HEK293 (cell line): ENCODE measurements at regions not wholly inside any gene's neighbourhood (a gene's known extent, or its start where the extent isn't known, plus 50 kb on each side); places are given as distances from the start of the nearest gene placed in this dataset.

ENCODE experiments used
- CTCF ChIA-PET: fragments of 350-600 bp; formaldehyde crosslinking; extraction: SDS; loops from one replicate; lab custom pipeline; 2021; ENCODE audit warnings: antibody characterized with exemption; lab: Yijun Ruan, JAX
- POLR2A ChIA-PET: fragments of 300-600 bp; formaldehyde crosslinking; extraction: SDS; loops from one replicate; lab custom pipeline; 2020; ENCODE audit warnings: antibody characterized with exemption, inconsistent platforms; lab: Yijun Ruan, JAX
- H3K27ac ChIP-seq: fragments of 200-500 bp; sonication (Bioruptor generic); 2 replicates; pipeline ENCODE4 v1.5.1; 2014; ENCODE audit warnings: low read depth, low read length, control low read depth, inconsistent platforms; ENCODE audit errors: extremely low read depth
- H3K36me3 ChIP-seq, 2 experiments: fragments of 200-500 bp in 1 of 2; sonication (Bioruptor generic) in 1 of 2; 1 replicate in 1 of 2; 2 replicates in 1 of 2; pipeline ENCODE4 v1.5.1; 2014 to 2017; ENCODE audit warnings: inconsistent platforms in 2 of 2, low read length in 2 of 2; ENCODE audit not compliant: control insufficient read depth in 2 of 2, insufficient read depth in 1 of 2
- H3K4me1 ChIP-seq: fragments of 200-500 bp; sonication (Bioruptor generic); 2 replicates; pipeline ENCODE4 v1.5.1; 2014; ENCODE audit warnings: mild to moderate bottlenecking, low read length, inconsistent platforms; ENCODE audit not compliant: control insufficient read depth, insufficient read depth
- H3K4me3 ChIP-seq: 2 replicates; pipeline ENCODE4 v1.5.1; 2011; ENCODE audit warnings: low read depth, mild to moderate bottlenecking, control low read depth, low read length, moderate library complexity
- H3K9me3 ChIP-seq: fragments of 200-500 bp; sonication (Bioruptor generic); 2 replicates; pipeline ENCODE4 v1.5.1; 2014; ENCODE audit warnings: low read depth, low read length, inconsistent platforms; ENCODE audit not compliant: control insufficient read depth, insufficient read depth
- BCL11B ChIP-seq: fragments of 450-650 bp; formaldehyde crosslinking; IDR thresholded peaks from 2 replicates; pipeline ENCODE4 v1.5.1; 2016; ENCODE audit warnings: low read depth, missing biosample characterization, missing genetic modification characterization
- GLI4 ChIP-seq: fragments of 450-650 bp; formaldehyde crosslinking; IDR thresholded peaks from 2 replicates; pipeline ENCODE4 v1.5.1; 2016; ENCODE audit warnings: missing biosample characterization, missing genetic modification characterization
- KLF10 ChIP-seq: fragments of 450-650 bp; IDR thresholded peaks from 2 replicates; pipeline ENCODE4 v1.5.1; 2018; ENCODE audit warnings: missing biosample characterization, mild to moderate bottlenecking, missing genetic modification characterization
- MZF1 ChIP-seq: fragments of 450-650 bp; formaldehyde crosslinking; IDR thresholded peaks from 2 replicates; pipeline ENCODE4 v1.5.1; 2017; ENCODE audit warnings: missing biosample characterization, missing genetic modification characterization, borderline replicate concordance
- ZBTB1 ChIP-seq: fragments of 450-650 bp; formaldehyde crosslinking; IDR thresholded peaks from 2 replicates; pipeline ENCODE4 v1.5.1; 2016; ENCODE audit warnings: missing biosample characterization, missing genetic modification characterization
- ZNF133 ChIP-seq: fragments of 450-650 bp; formaldehyde crosslinking; IDR thresholded peaks from 2 replicates; pipeline ENCODE4 v1.5.1; 2016; ENCODE audit warnings: missing biosample characterization, missing genetic modification characterization
- ZNF16 ChIP-seq: fragments of 450-650 bp; formaldehyde crosslinking; IDR thresholded peaks from 2 replicates; pipeline ENCODE4 v1.5.1; 2016; ENCODE audit warnings: low read depth, missing biosample characterization, missing genetic modification characterization
- ZNF248 ChIP-seq: fragments of 450-650 bp; formaldehyde crosslinking; IDR thresholded peaks from 2 replicates; pipeline ENCODE4 v1.5.1; 2017; ENCODE audit warnings: missing biosample characterization, missing genetic modification characterization
- ZNF274 ChIP-seq, 2 experiments: fragments of 200-500 bp in 1 of 2; fragments of 450-650 bp in 1 of 2; sonication (Bioruptor generic) in 1 of 2; formaldehyde crosslinking in 1 of 2; IDR thresholded peaks; 2 replicates each; pipeline versions ENCODE4 v1.5.1 to v1.6.1; 2014 to 2016; ENCODE audit warnings: borderline replicate concordance in 1 of 2, inconsistent platforms in 1 of 2, low read length in 1 of 2, missing biosample characterization in 1 of 2, missing genetic modification characterization in 1 of 2
- ZNF292 ChIP-seq: fragments of 450-650 bp; formaldehyde crosslinking; IDR thresholded peaks from 2 replicates; pipeline ENCODE4 v1.5.1; 2016; ENCODE audit warnings: low read depth, missing biosample characterization, missing genetic modification characterization, borderline replicate concordance
- ZNF311 ChIP-seq: fragments of 450-650 bp; formaldehyde crosslinking; IDR thresholded peaks from 2 replicates; pipeline ENCODE4 v1.5.1; 2017; ENCODE audit warnings: missing biosample characterization, missing genetic modification characterization, borderline replicate concordance
- ZNF366 ChIP-seq: fragments of 450-650 bp; formaldehyde crosslinking; conservative IDR thresholded peaks from 2 replicates; pipeline ENCODE4 v1.5.1; 2016; ENCODE audit warnings: missing biosample characterization, missing genetic modification characterization
- ZNF416 ChIP-seq: fragments of 450-650 bp; formaldehyde crosslinking; IDR thresholded peaks from 2 replicates; pipeline ENCODE4 v1.5.1; 2016; ENCODE audit warnings: missing biosample characterization, missing genetic modification characterization
- ZNF530 ChIP-seq: fragments of 450-650 bp; formaldehyde crosslinking; IDR thresholded peaks from 2 replicates; pipeline ENCODE4 v1.5.1; 2016; ENCODE audit warnings: low read depth, missing biosample characterization, missing genetic modification characterization
- ZNF544 ChIP-seq: fragments of 450-650 bp; formaldehyde crosslinking; IDR thresholded peaks from 2 replicates; pipeline ENCODE4 v1.5.0; 2017; ENCODE audit warnings: missing biosample characterization, missing genetic modification characterization
- ZNF558 ChIP-seq: fragments of 450-650 bp; formaldehyde crosslinking; IDR thresholded peaks from 2 replicates; pipeline ENCODE4 v1.5.1; 2016; ENCODE audit warnings: missing biosample characterization, missing genetic modification characterization
- ZNF621 ChIP-seq: fragments of 450-650 bp; formaldehyde crosslinking; IDR thresholded peaks from 2 replicates; pipeline ENCODE4 v1.5.1; 2017; ENCODE audit warnings: missing biosample characterization, missing genetic modification characterization
- ZNF624 ChIP-seq: fragments of 450-650 bp; formaldehyde crosslinking; IDR thresholded peaks from 2 replicates; pipeline ENCODE4 v1.5.1; 2017; ENCODE audit warnings: missing biosample characterization, missing genetic modification characterization
- ZNF776 ChIP-seq: fragments of 450-650 bp; formaldehyde crosslinking; IDR thresholded peaks from 2 replicates; pipeline ENCODE4 v1.5.0; 2017; ENCODE audit warnings: missing biosample characterization, missing genetic modification characterization, borderline replicate concordance
- ZNF791 ChIP-seq: fragments of 450-650 bp; formaldehyde crosslinking; IDR thresholded peaks from 2 replicates; pipeline ENCODE4 v1.5.1; 2016; ENCODE audit warnings: missing biosample characterization, missing genetic modification characterization
- ZNF837 ChIP-seq: fragments of 450-650 bp; formaldehyde crosslinking; IDR thresholded peaks from 2 replicates; pipeline ENCODE4 v1.5.1; 2016; ENCODE audit warnings: missing biosample characterization, missing genetic modification characterization
- TF ChIP-seq, protein P1 (sequence below): fragments of 450-650 bp; formaldehyde crosslinking; IDR thresholded peaks from 2 replicates; pipeline ENCODE4 v1.5.1; 2017; ENCODE audit warnings: missing biosample characterization, mild to moderate bottlenecking, missing genetic modification characterization, moderate library complexity
- TF ChIP-seq, protein P2 (sequence below): fragments of 450-650 bp; formaldehyde crosslinking; IDR thresholded peaks from 2 replicates; pipeline ENCODE4 v1.5.1; 2016; ENCODE audit warnings: missing biosample characterization, missing genetic modification characterization
- TF ChIP-seq, protein P3 (sequence below): fragments of 450-650 bp; formaldehyde crosslinking; IDR thresholded peaks from 2 replicates; pipeline ENCODE4 v1.5.1; 2016; ENCODE audit warnings: missing biosample characterization, missing genetic modification characterization, low read depth
- TF ChIP-seq, protein P4 (sequence below): fragments of 450-650 bp; formaldehyde crosslinking; IDR thresholded peaks from 2 replicates; pipeline ENCODE4 v1.5.1; 2017; ENCODE audit warnings: missing biosample characterization, missing genetic modification characterization

DNA sequence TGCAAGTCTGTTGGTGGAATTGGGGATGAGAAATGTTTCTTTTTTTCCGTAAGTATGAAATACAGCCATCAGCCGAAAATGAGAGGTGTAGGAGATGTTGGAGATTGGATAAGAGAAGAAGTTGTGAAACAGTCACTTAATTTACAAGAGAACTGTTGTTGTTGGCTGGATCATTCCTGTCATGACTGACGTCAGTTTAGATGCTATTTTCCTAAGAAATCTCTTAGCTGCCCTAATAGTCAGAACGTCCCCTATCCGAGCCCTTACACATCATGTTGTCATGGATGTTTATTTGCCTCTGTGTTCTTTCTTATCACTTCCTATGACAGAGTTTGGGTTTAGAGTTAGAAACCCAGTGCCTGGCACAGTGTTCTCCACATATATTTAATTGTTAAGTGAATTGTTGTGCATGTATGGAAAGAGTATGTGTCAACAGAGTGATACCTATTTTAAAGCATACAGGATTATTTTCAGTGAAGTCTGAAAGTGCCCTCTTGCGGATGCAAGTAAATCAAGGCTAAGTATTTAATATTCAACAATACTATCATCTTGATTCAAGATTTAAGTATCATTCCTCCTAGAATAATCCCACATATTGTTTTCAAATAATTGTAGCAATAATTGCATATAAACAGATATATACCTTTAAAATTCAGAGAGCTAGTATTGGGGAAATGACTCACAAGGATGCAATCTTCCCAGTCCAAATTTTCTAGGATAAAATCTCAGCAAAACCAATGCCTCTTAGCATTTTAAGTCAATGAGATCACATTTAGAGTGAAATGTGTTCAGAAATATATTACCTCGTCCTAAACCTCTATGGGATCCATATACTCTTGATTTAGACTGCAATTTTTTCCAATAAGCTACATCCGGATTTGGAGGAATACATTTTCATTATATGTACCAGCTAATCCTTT, 309.9 kb upstream of the NOX3 start:
- CTCF ChIA-PET: interaction anchor here (0.5 kb wide), 2 partner anchors 36 to 38 kb away, joined by 3 read pairs; no protein-coding TSS in a partner anchor
- Histone ChIP-seq H3K4me3 (no peak overlapping the region), H3K9me3 (no peaks in the 10 kb centered on the region), H3K36me3 (no peaks in the 10 kb centered on the region), H3K4me1 (no peaks in the 10 kb centered on the region), H3K27ac (no peak overlapping the region)
- POLR2A ChIA-PET: no interaction called here
- TF ChIP-seq ZNF248 (no peak), ZNF311 (tag by site-specific recombination) (no peak), ZNF530 (tag by site-specific recombination) (no peak), ZNF837 (tag by site-specific recombination) (no peak), ZNF366 (no peak), ZNF292 (no peak), ZNF558 (no peak)

DNA sequence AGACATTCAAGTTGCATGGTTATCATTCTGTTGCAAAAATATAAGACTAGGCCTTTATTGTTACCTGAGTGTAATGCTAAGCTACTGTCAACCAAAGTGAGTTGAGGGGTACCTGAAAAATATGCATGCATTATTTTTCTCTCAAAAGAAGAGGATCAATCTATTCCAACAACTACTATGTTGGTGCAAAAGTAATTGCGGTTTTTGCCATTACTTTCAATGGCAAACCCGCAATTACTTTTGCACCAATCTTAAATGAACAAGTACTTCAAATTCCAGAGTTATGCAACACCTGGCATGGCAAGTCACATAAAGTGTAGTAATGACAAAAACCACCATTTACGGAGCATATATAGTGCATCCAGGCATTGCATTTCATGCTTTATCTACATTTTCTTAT, 307.0 kb upstream of the NOX3 start:
- no peak overlapping the region for H3K27ac ChIP-seq
- H3K4me1 ChIP-seq: no peaks in the 10 kb centered on the region
- H3K4me3 ChIP-seq: no peak overlapping the region
- TF ChIP-seq, protein P1, sequence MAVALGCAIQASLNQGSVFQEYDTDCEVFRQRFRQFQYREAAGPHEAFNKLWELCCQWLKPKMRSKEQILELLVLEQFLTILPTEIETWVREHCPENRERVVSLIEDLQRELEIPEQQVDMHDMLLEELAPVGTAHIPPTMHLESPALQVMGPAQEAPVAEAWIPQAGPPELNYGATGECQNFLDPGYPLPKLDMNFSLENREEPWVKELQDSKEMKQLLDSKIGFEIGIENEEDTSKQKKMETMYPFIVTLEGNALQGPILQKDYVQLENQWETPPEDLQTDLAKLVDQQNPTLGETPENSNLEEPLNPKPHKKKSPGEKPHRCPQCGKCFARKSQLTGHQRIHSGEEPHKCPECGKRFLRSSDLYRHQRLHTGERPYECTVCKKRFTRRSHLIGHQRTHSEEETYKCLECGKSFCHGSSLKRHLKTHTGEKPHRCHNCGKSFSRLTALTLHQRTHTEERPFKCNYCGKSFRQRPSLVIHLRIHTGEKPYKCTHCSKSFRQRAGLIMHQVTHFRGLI (tag by site-specific recombination): no peak
- TF ChIP-seq ZBTB1 (tag by site-specific recombination) (no peak), ZNF776 (no peak), ZNF416 (tag by site-specific recombination) (no peak)
- CTCF ChIA-PET: no interaction called here
- no peaks in the 10 kb centered on the region for H3K9me3 ChIP-seq
- POLR2A ChIA-PET: no interaction called here
- no peaks in the 10 kb centered on the region for H3K36me3 ChIP-seq

DNA sequence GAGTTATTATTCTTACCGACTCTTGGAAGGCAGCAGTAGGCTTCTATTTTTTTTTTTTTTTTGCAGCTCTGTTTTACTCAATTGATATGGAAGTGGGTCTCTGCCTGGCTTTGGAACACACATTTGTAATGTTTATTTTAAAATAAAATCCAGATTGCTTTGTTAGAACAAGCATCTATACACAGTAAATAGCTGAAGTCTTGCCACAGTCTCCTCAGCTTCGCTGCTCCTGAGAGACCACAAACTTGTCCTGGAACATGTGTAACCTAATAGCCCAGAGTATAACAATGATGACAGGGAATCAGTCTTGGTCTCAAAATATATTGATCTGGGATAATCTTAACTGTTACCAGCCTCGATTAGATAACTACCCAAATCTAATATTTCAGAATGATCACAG, 299.8 kb upstream of the NOX3 start:
- POLR2A ChIA-PET: no interaction called here
- H3K4me1 ChIP-seq: no peaks in the 10 kb centered on the region
- H3K4me3 ChIP-seq: no peak overlapping the region
- no peaks in the 10 kb centered on the region for H3K36me3 ChIP-seq
- CTCF ChIA-PET: no interaction called here
- H3K27ac ChIP-seq: no peak overlapping the region
- H3K9me3 ChIP-seq: no peaks in the 10 kb centered on the region
- no peak for TF ChIP-seq ZNF544 (tag by site-specific recombination)
- TF ChIP-seq ZNF624: no peak
- TF ChIP-seq, protein P2, sequence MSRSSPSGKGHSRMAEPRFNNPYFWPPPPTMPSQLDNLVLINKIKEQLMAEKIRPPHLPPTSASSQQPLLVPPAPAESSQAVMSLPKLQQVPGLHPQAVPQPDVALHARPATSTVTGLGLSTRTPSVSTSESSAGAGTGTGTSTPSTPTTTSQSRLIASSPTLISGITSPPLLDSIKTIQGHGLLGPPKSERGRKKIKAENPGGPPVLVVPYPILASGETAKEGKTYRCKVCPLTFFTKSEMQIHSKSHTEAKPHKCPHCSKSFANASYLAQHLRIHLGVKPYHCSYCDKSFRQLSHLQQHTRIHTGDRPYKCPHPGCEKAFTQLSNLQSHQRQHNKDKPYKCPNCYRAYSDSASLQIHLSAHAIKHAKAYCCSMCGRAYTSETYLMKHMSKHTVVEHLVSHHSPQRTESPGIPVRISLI (tag by site-specific recombination): no peak
- TF ChIP-seq ZNF16: no peak
- no peak for TF ChIP-seq ZNF311 (tag by site-specific recombination)
- TF ChIP-seq ZNF133 (tag by site-specific recombination): no peak
- no peak for TF ChIP-seq BCL11B (tag by site-specific recombination)
- TF ChIP-seq, protein P3, sequence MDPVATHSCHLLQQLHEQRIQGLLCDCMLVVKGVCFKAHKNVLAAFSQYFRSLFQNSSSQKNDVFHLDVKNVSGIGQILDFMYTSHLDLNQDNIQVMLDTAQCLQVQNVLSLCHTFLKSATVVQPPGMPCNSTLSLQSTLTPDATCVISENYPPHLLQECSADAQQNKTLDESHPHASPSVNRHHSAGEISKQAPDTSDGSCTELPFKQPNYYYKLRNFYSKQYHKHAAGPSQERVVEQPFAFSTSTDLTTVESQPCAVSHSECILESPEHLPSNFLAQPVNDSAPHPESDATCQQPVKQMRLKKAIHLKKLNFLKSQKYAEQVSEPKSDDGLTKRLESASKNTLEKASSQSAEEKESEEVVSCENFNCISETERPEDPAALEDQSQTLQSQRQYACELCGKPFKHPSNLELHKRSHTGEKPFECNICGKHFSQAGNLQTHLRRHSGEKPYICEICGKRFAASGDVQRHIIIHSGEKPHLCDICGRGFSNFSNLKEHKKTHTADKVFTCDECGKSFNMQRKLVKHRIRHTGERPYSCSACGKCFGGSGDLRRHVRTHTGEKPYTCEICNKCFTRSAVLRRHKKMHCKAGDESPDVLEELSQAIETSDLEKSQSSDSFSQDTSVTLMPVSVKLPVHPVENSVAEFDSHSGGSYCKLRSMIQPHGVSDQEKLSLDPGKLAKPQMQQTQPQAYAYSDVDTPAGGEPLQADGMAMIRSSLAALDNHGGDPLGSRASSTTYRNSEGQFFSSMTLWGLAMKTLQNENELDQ (tag by site-specific recombination): no peak
- TF ChIP-seq ZNF621 (tag by site-specific recombination): no peak
- TF ChIP-seq, protein P4, sequence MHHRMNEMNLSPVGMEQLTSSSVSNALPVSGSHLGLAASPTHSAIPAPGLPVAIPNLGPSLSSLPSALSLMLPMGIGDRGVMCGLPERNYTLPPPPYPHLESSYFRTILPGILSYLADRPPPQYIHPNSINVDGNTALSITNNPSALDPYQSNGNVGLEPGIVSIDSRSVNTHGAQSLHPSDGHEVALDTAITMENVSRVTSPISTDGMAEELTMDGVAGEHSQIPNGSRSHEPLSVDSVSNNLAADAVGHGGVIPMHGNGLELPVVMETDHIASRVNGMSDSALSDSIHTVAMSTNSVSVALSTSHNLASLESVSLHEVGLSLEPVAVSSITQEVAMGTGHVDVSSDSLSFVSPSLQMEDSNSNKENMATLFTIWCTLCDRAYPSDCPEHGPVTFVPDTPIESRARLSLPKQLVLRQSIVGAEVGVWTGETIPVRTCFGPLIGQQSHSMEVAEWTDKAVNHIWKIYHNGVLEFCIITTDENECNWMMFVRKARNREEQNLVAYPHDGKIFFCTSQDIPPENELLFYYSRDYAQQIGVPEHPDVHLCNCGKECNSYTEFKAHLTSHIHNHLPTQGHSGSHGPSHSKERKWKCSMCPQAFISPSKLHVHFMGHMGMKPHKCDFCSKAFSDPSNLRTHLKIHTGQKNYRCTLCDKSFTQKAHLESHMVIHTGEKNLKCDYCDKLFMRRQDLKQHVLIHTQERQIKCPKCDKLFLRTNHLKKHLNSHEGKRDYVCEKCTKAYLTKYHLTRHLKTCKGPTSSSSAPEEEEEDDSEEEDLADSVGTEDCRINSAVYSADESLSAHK (tag by site-specific recombination): no peak
- no peak for TF ChIP-seq MZF1 (tag by site-specific recombination)
- TF ChIP-seq GLI4 (tag by site-specific recombination): no peak
- TF ChIP-seq ZNF274 (IDR thresholded peaks at IDR 0.05; ENCODE audit: low read length): no peak
- no peak for TF ChIP-seq ZNF274 (tag by site-specific recombination; IDR thresholded peaks at IDR 0.05; ENCODE audit: borderline replicate concordance)
- TF ChIP-seq KLF10 (tag by site-specific recombination): no peak
- TF ChIP-seq ZNF791: no peak
